AG04450 (cell line): ENCODE measurements at regions not wholly inside any gene's neighbourhood (a gene's known extent, or its start where the extent isn't known, plus 50 kb on each side); places are given as distances from the start of the nearest gene placed in this dataset.

Experiments used
- CTCF ChIA-PET: fragments of 300-600, 350-600 bp; formaldehyde crosslinking; extraction: SDS; loops from one replicate; lab custom pipeline; 2022; ENCODE audit warnings: antibody characterized with exemption, inconsistent platforms; lab: Charles Lee
- POLR2A ChIA-PET: fragments of 350-600 bp; formaldehyde crosslinking; extraction: SDS; loops from one replicate; lab custom pipeline; 2021; ENCODE audit warnings: antibody characterized with exemption, inconsistent platforms; lab: Yijun Ruan, JAX
- DNase-seq: peaks from one replicate; pipeline ENCODE4 v3.0.0-alpha.2; 2011; ENCODE audit warnings: low read depth, low spot score
- H3K27ac ChIP-seq: one replicate; pipeline ENCODE4 v1.5.1; 2012; ENCODE audit warnings: low read depth, low read length, control low read depth
- H3K27me3 ChIP-seq: one replicate; pipeline ENCODE4 v1.6.0; 2012; ENCODE audit warnings: low read length; ENCODE audit not compliant: control insufficient read depth, insufficient read depth
- H3K4me3 ChIP-seq: 2 replicates; pipeline ENCODE4 v1.5.1; 2011; ENCODE audit warnings: mild to moderate bottlenecking, low read depth, low read length, control low read depth
- H3K9me3 ChIP-seq: 2 replicates; pipeline ENCODE4 v1.5.1; 2012; ENCODE audit warnings: low read length; ENCODE audit not compliant: control insufficient read depth, insufficient read depth
- CTCF ChIP-seq: IDR thresholded peaks from 2 replicates; pipeline ENCODE4 v1.5.1; 2011; ENCODE audit warnings: low read depth, low read length, control low read depth, inconsistent platforms

DNA sequence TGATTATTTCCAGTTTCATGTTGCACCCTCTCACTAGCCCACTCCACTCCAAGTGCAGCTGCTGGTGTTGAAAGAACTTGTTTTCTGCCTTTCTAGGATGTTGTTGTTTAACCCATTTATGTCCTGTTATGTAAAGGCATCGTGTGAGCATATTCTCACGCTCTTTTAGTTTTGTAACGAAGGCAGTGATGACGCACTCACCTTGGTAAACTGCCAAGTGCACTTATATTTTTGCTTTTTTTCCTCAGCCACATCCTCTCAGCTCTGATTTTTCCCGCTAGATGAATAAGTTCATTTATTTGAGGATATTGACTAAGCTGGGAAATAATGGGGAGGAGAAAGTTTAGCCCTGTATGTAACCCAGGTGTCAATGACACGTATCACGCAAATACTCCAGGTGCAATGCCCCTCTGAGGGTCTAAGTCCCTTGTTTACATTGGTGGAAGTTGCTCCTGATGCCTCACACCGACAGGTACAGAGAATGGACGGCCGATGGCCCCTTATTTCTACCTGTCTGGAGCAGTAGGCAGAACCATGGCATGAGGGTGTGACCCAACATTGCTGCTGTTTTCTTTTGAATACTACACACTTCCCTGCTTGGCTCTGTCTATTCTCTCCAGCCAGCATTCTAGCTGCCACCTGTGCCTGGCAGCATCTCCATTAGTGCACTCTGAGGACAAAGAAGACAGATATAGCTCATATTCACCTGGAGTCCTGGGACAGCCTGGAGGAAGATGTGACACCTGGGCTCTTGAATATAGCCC, 132.7 kb upstream of the SLC24A3 start:
- no peak for TF ChIP-seq CTCF
- no peak for DNase-seq
- POLR2A ChIA-PET: no interaction called here
- H3K4me3 ChIP-seq: no peak overlapping the region
- CTCF ChIA-PET: no interaction called here
- H3K9me3 ChIP-seq: peaks cover 39% of the 10 kb centered on the region
- H3K27ac ChIP-seq: no peak overlapping the region
- no peaks in the 10 kb centered on the region for H3K27me3 ChIP-seq

- DNase-seq: no peak
- ChIA-PET CTCF (no interaction called here), POLR2A (no interaction called here)
- Histone ChIP-seq H3K9me3 (peaks cover 30% of the 10 kb centered on the region), H3K27me3 (no peaks in the 10 kb centered on the region), H3K4me3 (no peak overlapping the region), H3K27ac (no peak overlapping the region)
- TF ChIP-seq CTCF: no peak
These were observed 130.5 kb upstream of the SLC24A3 start for GRCh38 chr20:19081937-19082336.

DNA sequence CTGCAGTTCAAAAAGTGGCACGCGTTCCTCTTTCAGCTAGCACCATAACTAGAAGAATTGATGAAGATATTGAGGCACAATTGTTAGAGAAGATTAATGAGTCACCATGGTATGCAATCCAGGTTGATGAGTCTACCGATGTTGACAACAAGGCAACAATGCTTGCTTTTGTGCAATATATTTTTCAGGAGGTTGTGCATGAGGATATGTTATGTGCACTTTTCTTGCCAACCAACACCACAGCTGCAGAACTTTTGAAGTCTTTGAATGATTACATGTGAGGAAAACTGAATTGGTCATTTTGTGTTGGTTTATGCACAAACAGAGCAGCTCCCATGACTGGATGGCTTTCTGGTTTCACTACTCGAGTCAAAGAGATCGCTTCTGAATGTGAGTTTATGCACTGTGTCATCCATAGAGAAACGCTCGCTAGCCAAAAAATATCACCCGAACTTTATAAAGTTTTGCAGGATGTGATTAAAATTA, 129.3 kb upstream of the SLC24A3 start:
- ChIA-PET CTCF (no interaction called here), POLR2A (no interaction called here)
- TF ChIP-seq CTCF: no peak
- no peak for DNase-seq
- Histone ChIP-seq H3K9me3 (peaks cover 30% of the 10 kb centered on the region), H3K27ac (no peak overlapping the region), H3K4me3 (no peak overlapping the region), H3K27me3 (no peaks in the 10 kb centered on the region)

- CTCF ChIA-PET: no interaction called here
- POLR2A ChIA-PET: no interaction called here
- no peak for TF ChIP-seq CTCF
- Histone ChIP-seq H3K9me3 (peaks cover 25% of the 10 kb centered on the region), H3K4me3 (no peak overlapping the region), H3K27me3 (no peaks in the 10 kb centered on the region), H3K27ac (no peak overlapping the region)
- no peak for DNase-seq
These were observed 122.1 kb upstream of the SLC24A3 start for GRCh38 chr20:19090332-19090731.

GRCh38 chr20:19094959-19095541, 117.4 kb upstream of the SLC24A3 start:
- ChIA-PET POLR2A (no interaction called here), CTCF (no interaction called here)
- Histone ChIP-seq H3K4me3 (no peak overlapping the region), H3K27me3 (no peaks in the 10 kb centered on the region), H3K27ac (no peak overlapping the region), H3K9me3 (peaks cover 46% of the 10 kb centered on the region)
- DNase-seq: no peak
- TF ChIP-seq CTCF: no peak
